ENCODE measurements at regions not wholly inside any gene's neighbourhood (a gene's known extent, or its start where the extent isn't known, plus 50 kb on each side); places are given as distances from the start of the nearest gene placed in this dataset.

DNA sequence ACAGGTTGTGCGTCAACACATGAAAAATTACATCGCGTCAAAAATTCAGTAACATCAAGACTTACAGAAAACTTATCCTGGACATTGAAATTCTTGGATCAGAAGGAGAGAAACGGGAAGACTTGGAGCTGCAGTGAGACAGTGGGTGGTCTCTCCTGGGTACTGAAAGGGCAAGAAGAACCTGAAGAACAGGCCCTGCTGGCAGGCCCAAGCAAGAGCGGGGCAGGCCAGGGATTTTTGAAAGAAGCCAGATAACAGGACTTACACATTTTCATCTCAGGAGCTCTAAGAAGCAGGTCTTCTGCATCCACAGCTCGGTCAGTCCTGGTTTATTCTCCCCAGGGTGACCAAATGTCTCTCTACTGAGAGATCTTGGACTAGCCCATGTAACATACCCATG lies 466.5 kb upstream of the SOX5 start:
- no peak overlapping the region for H2AFZ ChIP-seq (ENCODE audit: low read depth, low read length, poor library complexity, severe bottlenecking)
- no peak for TF ChIP-seq CEBPB (IDR thresholded peaks at IDR 0.05; ENCODE audit: low read depth)
- no peak for TF ChIP-seq SIN3A (IDR thresholded peaks at IDR 0.05; ENCODE audit: low read depth)
- no peak for TF ChIP-seq FOSL1 (IDR thresholded peaks at IDR 0.05; ENCODE audit: low read depth)
- no peak for TF ChIP-seq ELF1 (IDR thresholded peaks at IDR 0.05; ENCODE audit: borderline replicate concordance, low read depth)
- TF ChIP-seq ZNF274 (IDR thresholded peaks at IDR 0.05; ENCODE audit: low read depth, low read length) = no peak
- TF ChIP-seq, protein P1, sequence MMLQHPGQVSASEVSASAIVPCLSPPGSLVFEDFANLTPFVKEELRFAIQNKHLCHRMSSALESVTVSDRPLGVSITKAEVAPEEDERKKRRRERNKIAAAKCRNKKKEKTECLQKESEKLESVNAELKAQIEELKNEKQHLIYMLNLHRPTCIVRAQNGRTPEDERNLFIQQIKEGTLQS (IDR thresholded peaks at IDR 0.05) = no peak
- H3K79me2 ChIP-seq (ENCODE audit: insufficient read depth, low read length) = no peaks in the 10 kb centered on the region
- ChIA-PET RAD21 (ENCODE audit: low non-redundant PET in 1 of 2, low total read pairs in 2 of 2, uncharacterized antibody in 2 of 2, unreplicated experiment in 2 of 2) (no interaction called here), CTCF (no interaction called here), POLR2A (no interaction called here)
- H3K9me3 ChIP-seq (ENCODE audit: control insufficient read depth in 1 of 2, insufficient read depth in 1 of 2, low read depth in 1 of 2, low read length in 2 of 2) = peaks cover 17 to 29% of the 10 kb centered on the region in 2 experiments; a peak in 3 of 4 replicates
- no peak overlapping the region for H3K9ac ChIP-seq (ENCODE audit: low read length)
- no peak overlapping the region for H3K4me2 ChIP-seq (ENCODE audit: low read length)
- no peak overlapping the region for H3K27ac ChIP-seq (ENCODE audit: low read depth, low read length)
- no peaks in the 10 kb centered on the region for H3K9me2 ChIP-seq (ENCODE audit: insufficient read depth)
- H4K20me1 ChIP-seq (ENCODE audit: insufficient read depth) = no peaks in the 10 kb centered on the region
- ATAC-seq (no peak), DNase-seq (ENCODE audit: low read depth, low spot score) (no peak)
- intact Hi-C loops (cut with micrococcal nuclease) = no loop called here
- H3K27me3 ChIP-seq (ENCODE audit: insufficient read depth, low read length) = no peaks in the 10 kb centered on the region
- no TSS peak for BruUV-seq (replicated peaks)
- H3K4me3 ChIP-seq (replicated peaks in 1 of 2; ENCODE audit: low read depth in 1 of 2, low read length in 2 of 2) = no peak overlapping the region
- no peaks in the 10 kb centered on the region for H3K4me1 ChIP-seq (ENCODE audit: control insufficient read depth in 1 of 2, insufficient read depth in 2 of 2, low read length in 2 of 2)
- H3K36me3 ChIP-seq (ENCODE audit: control insufficient read depth in 1 of 2, insufficient read depth in 2 of 2, low read length in 2 of 2) = no peaks in the 10 kb centered on the region

DNA sequence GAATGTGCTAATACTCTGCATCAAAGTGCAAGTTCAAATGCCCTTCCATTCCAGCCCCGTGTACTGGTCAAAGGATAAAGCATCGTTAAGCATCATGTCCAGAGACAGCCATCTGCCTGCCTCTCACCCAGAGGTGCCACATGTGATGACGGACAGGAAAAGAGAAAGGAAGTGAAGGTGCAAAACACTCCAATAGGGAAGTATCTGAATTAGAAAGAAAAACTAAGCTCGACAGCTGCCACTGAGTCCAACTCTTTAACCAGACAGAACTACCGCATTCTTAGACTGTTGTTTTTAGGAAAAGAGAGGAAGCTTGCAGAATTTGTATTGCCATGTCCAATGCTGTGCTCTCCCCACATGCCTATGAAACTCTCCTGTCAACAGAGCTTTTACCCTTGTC lies 465.0 kb upstream of the SOX5 start:
- POLR2A ChIA-PET = no interaction called here

More for the DNA sequence above, 465.0 kb upstream of the SOX5 start:
- Histone ChIP-seq H2AFZ (ENCODE audit: low read depth, low read length, poor library complexity, severe bottlenecking) (no peak overlapping the region), H3K4me2 (ENCODE audit: low read length) (no peak overlapping the region), H3K79me2 (ENCODE audit: insufficient read depth, low read length) (no peaks in the 10 kb centered on the region), H3K4me3 (replicated peaks in 1 of 2; ENCODE audit: low read depth in 1 of 2, low read length in 2 of 2) (no peak overlapping the region), H3K9me2 (ENCODE audit: insufficient read depth) (no peaks in the 10 kb centered on the region), H3K9ac (ENCODE audit: low read length) (no peak overlapping the region), H3K9me3 (ENCODE audit: control insufficient read depth in 1 of 2, insufficient read depth in 1 of 2, low read depth in 1 of 2, low read length in 2 of 2) (peaks cover 14 to 26% of the 10 kb centered on the region in 2 experiments; a peak in 3 of 4 replicates), H3K27me3 (ENCODE audit: insufficient read depth, low read length) (no peaks in the 10 kb centered on the region), H3K27ac (ENCODE audit: low read depth, low read length) (no peak overlapping the region), H3K36me3 (ENCODE audit: control insufficient read depth in 1 of 2, insufficient read depth in 2 of 2, low read length in 2 of 2) (no peaks in the 10 kb centered on the region), H3K4me1 (ENCODE audit: control insufficient read depth in 1 of 2, insufficient read depth in 2 of 2, low read length in 2 of 2) (no peaks in the 10 kb centered on the region), H4K20me1 (ENCODE audit: insufficient read depth) (no peaks in the 10 kb centered on the region)
- DNase-seq (ENCODE audit: low read depth, low spot score) (no peak), ATAC-seq (no peak)
- TF ChIP-seq, protein P2, sequence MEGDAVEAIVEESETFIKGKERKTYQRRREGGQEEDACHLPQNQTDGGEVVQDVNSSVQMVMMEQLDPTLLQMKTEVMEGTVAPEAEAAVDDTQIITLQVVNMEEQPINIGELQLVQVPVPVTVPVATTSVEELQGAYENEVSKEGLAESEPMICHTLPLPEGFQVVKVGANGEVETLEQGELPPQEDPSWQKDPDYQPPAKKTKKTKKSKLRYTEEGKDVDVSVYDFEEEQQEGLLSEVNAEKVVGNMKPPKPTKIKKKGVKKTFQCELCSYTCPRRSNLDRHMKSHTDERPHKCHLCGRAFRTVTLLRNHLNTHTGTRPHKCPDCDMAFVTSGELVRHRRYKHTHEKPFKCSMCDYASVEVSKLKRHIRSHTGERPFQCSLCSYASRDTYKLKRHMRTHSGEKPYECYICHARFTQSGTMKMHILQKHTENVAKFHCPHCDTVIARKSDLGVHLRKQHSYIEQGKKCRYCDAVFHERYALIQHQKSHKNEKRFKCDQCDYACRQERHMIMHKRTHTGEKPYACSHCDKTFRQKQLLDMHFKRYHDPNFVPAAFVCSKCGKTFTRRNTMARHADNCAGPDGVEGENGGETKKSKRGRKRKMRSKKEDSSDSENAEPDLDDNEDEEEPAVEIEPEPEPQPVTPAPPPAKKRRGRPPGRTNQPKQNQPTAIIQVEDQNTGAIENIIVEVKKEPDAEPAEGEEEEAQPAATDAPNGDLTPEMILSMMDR (IDR thresholded peaks at IDR 0.05 in 2 of 3, conservative IDR thresholded peaks at IDR 0.05 in 1 of 3; ENCODE audit: borderline replicate concordance in 1 of 3, insufficient read depth in 1 of 3, low read depth in 2 of 3, low read length in 2 of 3) = no peak
- TF ChIP-seq YY1 (IDR thresholded peaks at IDR 0.05; ENCODE audit: extremely low read depth, insufficient replicate concordance, low read depth, low read length) = no peak
- TF ChIP-seq, protein P1 (IDR thresholded peaks at IDR 0.05) = no peak
- no peak for TF ChIP-seq ZNF274 (IDR thresholded peaks at IDR 0.05; ENCODE audit: low read depth, low read length)
- BruUV-seq (replicated peaks) = no TSS peak
- CTCF ChIA-PET = no interaction called here
- intact Hi-C loops (cut with micrococcal nuclease) = no loop called here
- RAD21 ChIA-PET (ENCODE audit: low non-redundant PET in 1 of 2, low total read pairs in 2 of 2, uncharacterized antibody in 2 of 2, unreplicated experiment in 2 of 2) = no interaction called here

All from HCT116 (cell line).